Testis (tissue), 2 donors: ENCODE measurements at regions not wholly inside any gene's neighbourhood (a gene's known extent, or its start where the extent isn't known, plus 50 kb on each side); places are given as distances from the start of the nearest gene placed in this dataset.

ENCODE experiments used
- DNase-seq: peaks from one replicate; pipeline ENCODE4 v3.0.0-alpha.2; 2019
- H3K27ac ChIP-seq, 2 donors: fragments of 200-600 bp; sonication (generic); one replicate each; pipeline ENCODE4 v1.5.1; 2019
- H3K27me3 ChIP-seq: fragments of 200-600 bp; sonication (generic); one replicate; pipeline ENCODE4 v1.5.1; 2019
- H3K36me3 ChIP-seq: fragments of 200-600 bp; sonication (generic); one replicate; pipeline ENCODE4 v1.5.1; 2017; ENCODE audit warnings: low read depth; ENCODE audit errors: missing control alignments
- H3K4me1 ChIP-seq: fragments of 200-600 bp; sonication (generic); one replicate; pipeline ENCODE4 v1.5.1; 2019
- H3K4me3 ChIP-seq, 2 donors: fragments of 200-600 bp; sonication (generic); one replicate each; pipeline ENCODE4 v1.5.1; 2017 to 2019
- H3K9me3 ChIP-seq: fragments of 200-600 bp; sonication (generic); one replicate; pipeline ENCODE4 v1.5.1; 2017
- CTCF ChIP-seq, 3 experiments: fragments of 450-650 bp in 2 of 3; fragments of 200-600 bp in 1 of 3; sonication (generic) in 1 of 3; IDR thresholded peaks; one replicate each; pipeline ENCODE4 v1.5.1; 2016 to 2019; ENCODE audit warnings: antibody characterized with exemption in 3 of 3, mild to moderate bottlenecking in 2 of 3, moderate library complexity in 1 of 3
- POLR2A ChIP-seq: fragments of 450-650 bp; IDR thresholded peaks from one replicate; pipeline ENCODE4 v1.6.1; 2017; ENCODE audit warnings: antibody characterized with exemption, mild to moderate bottlenecking, moderate library complexity
- WGBS, 2 donors: methylation state at CpG; one replicate each; pipeline ENCODE4 v1.1.5; 2018; 5-methylcytosine and 5-hydroxymethylcytosine counted together
- intact Hi-C: fragments of 100-400 bp; cut with DNase I; formaldehyde crosslinking; loops from one replicate; pipeline ENCODE4 v1.15.1; 2023; ENCODE audit warnings: low total_unique reads

DNA sequence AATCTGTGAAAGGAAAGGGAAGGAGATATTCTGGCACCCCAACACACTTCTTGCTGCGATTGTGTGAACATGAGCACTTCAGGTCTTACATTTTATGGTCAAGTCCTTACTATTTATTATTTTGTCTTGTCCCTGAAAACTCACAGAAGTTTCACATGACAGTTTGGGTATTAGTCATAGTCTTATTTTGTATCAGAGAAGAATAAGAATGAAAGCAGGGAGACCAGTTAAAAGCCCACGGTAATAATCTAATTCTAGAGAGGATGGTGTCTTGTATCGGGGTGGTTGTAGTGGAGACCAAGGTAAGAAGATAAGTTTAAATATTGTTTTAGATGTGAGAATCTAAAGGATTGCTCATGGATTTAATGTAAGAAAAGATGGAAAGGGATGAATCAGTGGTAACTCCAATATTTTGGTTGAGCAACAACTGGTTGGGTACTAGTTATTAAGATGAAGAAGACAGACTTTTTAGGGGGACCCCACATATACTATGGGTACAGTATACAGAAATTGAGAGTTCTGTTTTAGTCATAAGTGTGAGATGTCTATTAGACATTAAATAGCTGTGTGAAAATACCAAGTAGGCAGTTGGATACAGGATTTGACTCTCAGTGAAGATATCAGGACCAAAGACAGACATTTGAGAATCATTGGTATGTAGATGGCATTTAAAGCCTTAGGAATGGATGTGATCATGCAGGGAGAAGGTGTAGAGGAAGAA is 227.6 kb downstream of the MFSD1 start:
- H3K27me3 ChIP-seq = no peaks in the 10 kb centered on the region
- intact Hi-C loops = no loop called here
- no peak overlapping the region for H3K27ac ChIP-seq
- no peak overlapping the region for H3K4me3 ChIP-seq
- H3K4me1 ChIP-seq = no peaks in the 10 kb centered on the region
- WGBS, 2 donors = 90 to 92% methylated on average over 3 of the region's 3 CpGs
- no peaks in the 10 kb centered on the region for H3K36me3 ChIP-seq
- no peaks in the 10 kb centered on the region for H3K9me3 ChIP-seq
- TF ChIP-seq CTCF (IDR thresholded peaks at IDR 0.05) = no peak
- TF ChIP-seq POLR2A = no peak
- no peak for DNase-seq

GRCh38 chr3:159030138-159030670 is 228.3 kb downstream of the MFSD1 start:
- Histone ChIP-seq H3K4me1 (no peaks in the 10 kb centered on the region), H3K27ac (no peak overlapping the region), H3K9me3 (no peaks in the 10 kb centered on the region), H3K36me3 (no peaks in the 10 kb centered on the region), H3K27me3 (no peaks in the 10 kb centered on the region), H3K4me3 (no peak overlapping the region)
- intact Hi-C loops = no loop called here
- no peak for DNase-seq
- WGBS, 2 donors = 74 to 82% methylated on average over 1 of the region's 1 CpG
- TF ChIP-seq POLR2A (no peak), CTCF (IDR thresholded peaks at IDR 0.05) (no peak)

DNA sequence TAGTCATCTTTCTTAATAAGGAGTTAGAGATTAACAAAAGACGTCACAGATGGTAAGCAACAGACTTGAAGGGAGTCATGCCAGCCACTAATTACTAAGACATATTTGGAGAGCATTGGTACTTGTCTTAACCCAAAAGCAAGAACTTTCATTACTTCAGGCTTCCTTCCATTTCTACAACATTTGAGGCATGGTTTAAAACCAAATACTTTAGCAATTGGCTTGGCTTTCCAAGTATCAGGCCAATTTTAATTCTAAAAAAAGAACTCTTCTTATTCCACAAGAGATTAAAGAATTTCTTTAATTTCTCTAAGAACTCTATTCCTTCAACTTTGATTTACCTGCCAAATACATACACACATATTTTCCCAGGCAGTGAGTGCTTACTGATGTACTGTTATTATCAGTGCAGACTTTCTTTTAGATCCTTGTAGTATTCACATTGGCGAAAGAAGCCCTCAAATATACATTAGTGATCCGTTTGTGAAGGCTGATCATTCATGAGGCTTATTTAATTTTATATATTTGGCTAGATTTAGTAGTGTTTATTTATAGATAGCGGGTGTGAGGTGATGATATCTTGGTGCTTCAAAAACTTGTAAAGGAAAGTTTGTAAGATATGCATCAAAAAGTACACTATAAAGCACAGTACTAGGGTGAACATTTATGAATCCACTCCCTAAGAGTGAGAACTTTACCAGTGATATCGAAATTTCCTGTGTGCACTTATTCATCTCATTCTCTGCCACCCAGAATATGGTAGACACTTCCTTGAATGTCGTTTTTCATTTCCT is 229.2 kb downstream of the MFSD1 start:
- TF ChIP-seq POLR2A = no peak
- TF ChIP-seq CTCF (IDR thresholded peaks at IDR 0.05) = no peak
- no peaks in the 10 kb centered on the region for H3K9me3 ChIP-seq
- intact Hi-C loops = no loop called here
- no peak overlapping the region for H3K4me3 ChIP-seq
- no peak overlapping the region for H3K27ac ChIP-seq
- no peaks in the 10 kb centered on the region for H3K27me3 ChIP-seq
- WGBS, 2 donors = 75% methylated on average over 6 of the region's 6 CpGs
- no peaks in the 10 kb centered on the region for H3K4me1 ChIP-seq
- no peaks in the 10 kb centered on the region for H3K36me3 ChIP-seq
- DNase-seq = no peak

DNA sequence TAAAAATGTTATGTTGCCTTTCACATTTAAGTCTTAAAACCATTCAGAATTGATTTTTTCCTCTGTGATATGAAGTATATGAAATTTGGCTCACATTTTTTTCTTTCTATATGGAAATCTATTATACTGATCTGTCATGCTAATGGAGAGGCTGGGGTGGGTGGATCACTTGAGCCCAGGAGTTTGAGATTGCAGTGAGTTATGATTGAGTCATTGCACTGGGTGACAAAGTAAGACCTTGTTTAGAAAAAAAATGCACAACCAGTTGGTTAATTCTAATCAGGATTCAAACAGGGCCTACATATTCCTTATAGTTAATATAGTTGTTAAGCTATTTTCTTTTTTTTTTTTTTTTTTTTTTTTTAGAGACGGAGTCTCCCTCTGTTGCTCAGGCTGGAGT is 230.5 kb downstream of the MFSD1 start:
- no peak for DNase-seq
- H3K27me3 ChIP-seq = no peaks in the 10 kb centered on the region
- H3K27ac ChIP-seq = no peak overlapping the region
- 80 to 100% methylated on average over 1 of the region's 1 CpG for whole genome bisulfite sequencing, 2 donors
- no peak overlapping the region for H3K4me3 ChIP-seq
- intact Hi-C loops = no loop called here
- TF ChIP-seq POLR2A (no peak), CTCF (IDR thresholded peaks at IDR 0.05) (no peak)
- H3K4me1 ChIP-seq = no peaks in the 10 kb centered on the region
- H3K9me3 ChIP-seq = no peaks in the 10 kb centered on the region
- H3K36me3 ChIP-seq = no peaks in the 10 kb centered on the region
